Neural crest cell (in vitro differentiated cells): ENCODE measurements at regions not wholly inside any gene's neighbourhood (a gene's known extent, or its start where the extent isn't known, plus 50 kb on each side); places are given as distances from the start of the nearest gene placed in this dataset.
"Not testable (repeated sequence)": the region's sequence is repeated elsewhere in the genome, so short reads cannot be mapped to it uniquely, and the experiment has no call there.

Source experiments
- DNase-seq: peaks from one replicate; pipeline ENCODE4 v3.0.0; 2021; ENCODE audit warnings: low read depth, mixed read lengths, low spot score
- H3K27ac Mint-ChIP-seq: one replicate; pipeline ENCODE4 v1.8.0; 2021; ENCODE audit warnings: mild to moderate bottlenecking, mixed read lengths; ENCODE audit not compliant: unreplicated experiment
- H3K27me3 Mint-ChIP-seq: 2 replicates; pipeline ENCODE4 v1.8.0; 2021; ENCODE audit warnings: low read depth, mild to moderate bottlenecking, mixed read lengths
- H3K36me3 Mint-ChIP-seq: 2 replicates; pipeline ENCODE4 v1.8.0; 2021; ENCODE audit warnings: low read depth, mild to moderate bottlenecking, mixed read lengths
- H3K4me1 Mint-ChIP-seq: 2 replicates; pipeline ENCODE4 v1.8.0; 2021; ENCODE audit warnings: mixed read lengths
- H3K4me3 Mint-ChIP-seq: one replicate; pipeline ENCODE4 v1.8.0; 2021; ENCODE audit warnings: mild to moderate bottlenecking, mixed read lengths
- H3K9me3 Mint-ChIP-seq: 2 replicates; pipeline ENCODE4 v1.8.0; 2021; ENCODE audit warnings: mixed read lengths
- CTCF ChIP-seq: fragments of 200-600 bp; sonication (generic); conservative IDR thresholded peaks from 2 replicates; pipeline ENCODE4 v1.5.0; 2021; ENCODE audit warnings: antibody characterized with exemption, mild to moderate bottlenecking

DNA sequence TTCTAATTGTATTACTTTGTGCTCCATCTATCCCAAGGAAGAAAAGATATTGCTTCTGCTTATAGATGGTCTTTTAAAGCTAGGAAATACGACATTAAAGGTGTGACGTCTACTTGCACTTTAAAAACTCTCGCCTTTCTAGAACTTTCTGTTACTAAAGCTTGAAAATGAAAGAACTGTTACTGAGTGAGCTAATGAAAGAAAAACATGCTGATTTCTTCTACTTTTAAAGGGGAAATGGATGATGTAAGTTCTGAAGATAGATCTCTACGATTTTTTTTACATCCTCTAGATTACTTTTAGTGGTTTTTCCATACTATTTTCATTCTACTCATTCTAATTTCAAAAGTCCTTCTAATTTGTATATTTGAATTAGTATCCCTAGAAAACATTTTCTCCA lies 387.5 kb downstream of the USP25 start:
- Mint-ChIP-seq H3K27ac (no peak overlapping the region), H3K4me1 (peaks cover 9% of the 10 kb centered on the region), H3K36me3 (peaks cover 2% of the 10 kb centered on the region), H3K9me3 (peaks cover 3% of the 10 kb centered on the region), H3K4me3 (no peak overlapping the region), H3K27me3 (no peaks in the 10 kb centered on the region)
- no peak for TF ChIP-seq CTCF
- no peak for DNase-seq

- Mint-ChIP-seq H3K4me3 (no peak overlapping the region), H3K4me1 (peaks cover 5% of the 10 kb centered on the region), H3K27ac (no peak overlapping the region), H3K9me3 (peaks cover 3% of the 10 kb centered on the region), H3K36me3 (peaks cover 2% of the 10 kb centered on the region), H3K27me3 (no peaks in the 10 kb centered on the region)
- no peak for DNase-seq
- no peak for TF ChIP-seq CTCF
These were observed 388.2 kb downstream of the USP25 start for GRCh38 chr21:16117851-16118590.

DNA sequence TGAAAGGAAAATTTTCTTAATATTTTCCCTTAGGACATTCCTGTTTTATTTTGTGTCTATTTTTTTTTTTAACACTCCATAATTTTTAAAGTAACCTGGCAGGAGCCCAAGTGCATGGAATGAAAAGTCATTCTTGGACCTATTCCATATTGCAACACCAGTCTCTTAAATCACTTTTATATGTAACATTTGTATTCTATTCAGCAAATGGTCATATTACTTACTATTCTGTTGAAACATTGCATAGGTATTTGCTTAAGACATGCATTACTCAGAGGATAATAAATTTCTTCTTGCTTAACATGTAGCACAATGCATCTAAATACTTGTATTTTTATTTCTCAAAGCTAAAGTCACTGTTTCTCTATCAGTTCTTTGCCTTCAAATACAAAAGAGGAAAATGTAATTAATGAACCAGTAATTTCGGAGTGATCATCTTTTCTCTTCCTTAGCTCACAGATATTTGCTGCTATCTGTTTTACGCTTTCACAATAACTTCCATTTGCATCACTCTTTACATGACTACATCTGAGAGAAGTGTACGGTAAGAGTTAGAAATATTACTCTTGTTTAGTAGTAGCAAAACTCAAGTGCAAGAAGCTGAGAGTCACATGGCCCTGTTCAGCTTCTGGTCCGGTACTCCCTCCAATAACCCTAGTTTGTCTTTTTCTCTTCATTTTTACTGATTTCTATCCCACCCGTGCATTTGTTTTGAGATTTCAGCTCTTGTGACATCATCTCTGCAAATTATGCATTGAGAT lies 394.8 kb downstream of the USP25 start:
- TF ChIP-seq CTCF, result no peak
- Mint-ChIP-seq H3K36me3 (no peaks in the 10 kb centered on the region), H3K9me3 (peaks cover 5% of the 10 kb centered on the region), H3K4me1 (no peaks in the 10 kb centered on the region), H3K27ac (no peak overlapping the region), H3K4me3 (no peak overlapping the region), H3K27me3 (no peaks in the 10 kb centered on the region)
- DNase-seq, result no peak

GRCh38 chr21:16125274-16125673 lies 395.5 kb downstream of the USP25 start:
- Mint-ChIP-seq H3K4me1 (no peaks in the 10 kb centered on the region), H3K9me3 (peaks cover 11% of the 10 kb centered on the region), H3K27me3 (no peaks in the 10 kb centered on the region), H3K27ac (no peak overlapping the region), H3K36me3 (peaks cover 4% of the 10 kb centered on the region), H3K4me3 (no peak overlapping the region)
- no peak for TF ChIP-seq CTCF
- DNase-seq, result no peak

DNA sequence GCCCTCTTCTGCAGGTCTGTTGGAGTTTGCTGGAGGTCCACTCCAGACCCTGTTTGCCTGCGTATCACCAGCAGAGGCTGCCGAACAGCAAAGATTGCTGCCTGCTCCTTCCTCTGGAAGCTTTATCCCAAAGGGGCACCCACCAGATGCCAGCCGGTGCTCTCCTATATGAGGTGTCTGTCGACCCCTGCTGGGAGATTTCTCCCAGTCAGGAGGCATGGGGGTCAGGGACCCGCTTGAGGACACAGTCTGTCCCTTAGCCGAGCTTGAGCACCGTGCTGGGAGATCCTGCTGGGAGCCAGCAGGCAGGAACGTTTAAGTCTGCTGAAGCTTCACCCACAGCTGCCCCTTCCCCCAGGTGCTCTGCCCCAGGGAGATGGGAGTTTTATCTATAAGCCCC lies 402.7 kb downstream of the USP25 start:
- DNase-seq, H3K4me1 Mint-ChIP-seq, H3K27me3 Mint-ChIP-seq, H3K36me3 Mint-ChIP-seq, H3K27ac Mint-ChIP-seq, H3K4me3 Mint-ChIP-seq: not testable (repeated sequence)
- peaks cover 19% of the 10 kb centered on the region for H3K9me3 Mint-ChIP-seq

DNA sequence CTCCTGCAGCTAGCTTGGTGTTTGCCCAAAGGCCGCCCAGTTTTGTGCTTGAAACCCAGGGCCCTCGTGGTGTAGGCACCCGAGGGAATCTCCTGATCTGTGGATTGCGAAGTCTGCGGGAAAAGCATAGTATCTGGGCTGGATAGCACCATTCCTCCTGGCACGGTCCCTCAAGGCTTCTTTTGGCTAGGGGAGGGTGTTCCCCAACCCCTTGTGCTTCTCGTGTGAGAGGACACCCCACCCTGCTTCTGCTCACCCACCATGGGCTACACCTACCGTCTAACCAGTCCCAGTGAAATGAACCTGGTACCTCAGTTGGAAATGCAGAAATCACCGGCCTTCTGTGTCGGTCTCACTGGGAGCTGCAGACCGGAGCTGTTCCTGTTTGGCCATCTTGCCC lies 403.5 kb downstream of the USP25 start:
- TF ChIP-seq CTCF, result no peak
- no peaks in the 10 kb centered on the region for H3K27me3 Mint-ChIP-seq
- peaks cover 10% of the 10 kb centered on the region for H3K36me3 Mint-ChIP-seq

More for the DNA sequence above, 403.5 kb downstream of the USP25 start:
- no peak overlapping the region for H3K27ac Mint-ChIP-seq
- peaks cover 9% of the 10 kb centered on the region for H3K4me1 Mint-ChIP-seq
- H3K9me3 Mint-ChIP-seq, result peaks cover 15% of the 10 kb centered on the region
- DNase-seq, result no peak
- H3K4me3 Mint-ChIP-seq, result no peak overlapping the region
